Cardiac muscle cell (in vitro differentiated cells and primary cell): ENCODE measurements at regions not wholly inside any gene's neighbourhood (a gene's known extent, or its start where the extent isn't known, plus 50 kb on each side); places are given as distances from the start of the nearest gene placed in this dataset.

Experiments used
- DNase-seq, 2 donors: peaks; one replicate each; pipeline versions ENCODE4 v3.0.0 to v3.0.0-alpha.2; 2010 to 2017; ENCODE audit warnings: low read depth in 1 of 2, low spot score in 1 of 2
- H3K27ac ChIP-seq: fragments of 200-600 bp; sonication (generic); 2 replicates; pipeline ENCODE4 v1.5.1; 2016
- H3K27me3 ChIP-seq: fragments of 200-600 bp; sonication (generic); 2 replicates; pipeline ENCODE4 v1.6.0; 2016; ENCODE audit warnings: control low read depth
- H3K36me3 ChIP-seq: fragments of 200-600 bp; sonication (generic); 2 replicates; pipeline ENCODE4 v1.5.1; 2016; ENCODE audit warnings: control low read depth
- H3K4me1 ChIP-seq: fragments of 200-600 bp; sonication (generic); 2 replicates; pipeline ENCODE4 v1.8.1; 2017; ENCODE audit warnings: low read depth, mild to moderate bottlenecking, mixed run types
- H3K4me3 ChIP-seq: fragments of 200-600 bp; sonication (generic); 2 replicates; pipeline ENCODE4 v1.5.1; 2016; ENCODE audit warnings: mild to moderate bottlenecking
- H3K9me3 ChIP-seq: fragments of 200-600 bp; sonication (generic); 2 replicates; pipeline ENCODE4 v1.5.1; 2017; ENCODE audit warnings: low read depth, mild to moderate bottlenecking, control low read depth
- TF ChIP-seq, protein P1 (sequence below): IDR thresholded peaks from 2 replicates; pipeline ENCODE4 v1.5.1; 2012; ENCODE audit warnings: low read depth, mild to moderate bottlenecking, low read length

DNA sequence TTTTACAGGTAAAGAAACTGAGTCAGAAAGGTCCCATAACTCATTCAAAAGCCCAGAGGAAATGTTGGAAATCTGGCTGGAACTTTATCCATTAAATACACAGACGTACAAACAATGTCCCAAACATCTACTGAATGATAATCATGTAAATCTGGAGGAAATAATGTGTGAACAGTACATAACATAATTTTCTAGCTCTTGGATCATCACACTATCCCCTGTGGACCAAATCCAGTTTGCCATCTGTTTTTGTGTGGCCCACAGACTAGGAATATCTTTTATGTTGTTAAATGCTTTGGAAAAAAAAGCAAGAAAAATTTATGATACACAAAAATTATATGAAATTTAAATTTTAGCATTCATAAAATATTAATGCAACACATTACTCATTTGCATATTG is 389.9 kb upstream of the SOX9 start:
- TF ChIP-seq, protein P1, sequence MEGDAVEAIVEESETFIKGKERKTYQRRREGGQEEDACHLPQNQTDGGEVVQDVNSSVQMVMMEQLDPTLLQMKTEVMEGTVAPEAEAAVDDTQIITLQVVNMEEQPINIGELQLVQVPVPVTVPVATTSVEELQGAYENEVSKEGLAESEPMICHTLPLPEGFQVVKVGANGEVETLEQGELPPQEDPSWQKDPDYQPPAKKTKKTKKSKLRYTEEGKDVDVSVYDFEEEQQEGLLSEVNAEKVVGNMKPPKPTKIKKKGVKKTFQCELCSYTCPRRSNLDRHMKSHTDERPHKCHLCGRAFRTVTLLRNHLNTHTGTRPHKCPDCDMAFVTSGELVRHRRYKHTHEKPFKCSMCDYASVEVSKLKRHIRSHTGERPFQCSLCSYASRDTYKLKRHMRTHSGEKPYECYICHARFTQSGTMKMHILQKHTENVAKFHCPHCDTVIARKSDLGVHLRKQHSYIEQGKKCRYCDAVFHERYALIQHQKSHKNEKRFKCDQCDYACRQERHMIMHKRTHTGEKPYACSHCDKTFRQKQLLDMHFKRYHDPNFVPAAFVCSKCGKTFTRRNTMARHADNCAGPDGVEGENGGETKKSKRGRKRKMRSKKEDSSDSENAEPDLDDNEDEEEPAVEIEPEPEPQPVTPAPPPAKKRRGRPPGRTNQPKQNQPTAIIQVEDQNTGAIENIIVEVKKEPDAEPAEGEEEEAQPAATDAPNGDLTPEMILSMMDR, result no peak
- no peaks in the 10 kb centered on the region for H3K27me3 ChIP-seq
- no peak for DNase-seq
- H3K36me3 ChIP-seq, result no peaks in the 10 kb centered on the region
- no peak overlapping the region for H3K4me3 ChIP-seq
- no peaks in the 10 kb centered on the region for H3K9me3 ChIP-seq
- H3K4me1 ChIP-seq, result no peaks in the 10 kb centered on the region
- H3K27ac ChIP-seq, result no peak overlapping the region

DNA sequence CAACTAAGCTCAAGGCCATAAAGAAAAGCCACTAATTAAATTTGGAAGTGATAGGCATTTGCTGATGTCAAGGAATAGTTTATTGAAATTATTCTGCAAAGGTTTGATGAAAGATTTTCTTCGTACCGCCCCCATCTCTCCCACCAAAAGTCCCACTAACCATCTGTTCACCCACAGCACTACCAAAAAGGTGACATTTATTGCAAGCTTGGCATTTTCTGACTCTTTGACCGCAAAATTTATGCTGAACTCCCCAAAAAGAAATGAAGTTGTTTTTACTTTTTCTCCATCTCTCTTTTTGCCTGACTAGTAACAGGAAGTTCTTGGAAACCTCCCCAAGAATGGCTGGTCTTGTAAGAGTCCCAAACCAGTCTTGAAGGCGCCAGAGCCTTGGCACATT is 384.9 kb upstream of the SOX9 start:
- H3K27ac ChIP-seq, result no peak overlapping the region
- no peak for DNase-seq
- H3K4me1 ChIP-seq, result no peaks in the 10 kb centered on the region
- TF ChIP-seq, protein P1, result no peak
- no peaks in the 10 kb centered on the region for H3K36me3 ChIP-seq
- H3K27me3 ChIP-seq, result no peaks in the 10 kb centered on the region
- H3K4me3 ChIP-seq, result no peak overlapping the region
- no peaks in the 10 kb centered on the region for H3K9me3 ChIP-seq

DNA sequence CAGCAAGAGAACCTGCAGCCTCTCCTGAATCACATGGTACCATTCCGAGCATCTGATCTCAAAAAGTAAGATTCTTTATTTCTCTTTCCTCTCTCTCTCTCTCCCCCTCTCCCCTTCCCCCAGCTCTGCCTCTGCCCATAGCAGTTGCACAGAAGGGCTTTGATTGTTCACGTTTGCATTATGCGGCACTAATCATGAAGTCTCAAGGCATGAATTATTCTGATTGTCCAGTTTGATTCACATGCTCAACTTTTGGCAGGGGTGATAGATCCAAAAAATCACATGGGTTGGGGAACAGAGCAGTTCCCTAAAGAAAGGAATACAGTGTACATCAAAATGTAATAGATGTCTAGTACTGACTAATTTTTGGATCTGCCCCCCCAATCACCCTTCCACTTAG is 380.0 kb upstream of the SOX9 start:
- H3K27me3 ChIP-seq, result no peaks in the 10 kb centered on the region
- TF ChIP-seq, protein P1, result no peak
- no peak overlapping the region for H3K27ac ChIP-seq
- no peak for DNase-seq
- no peaks in the 10 kb centered on the region for H3K36me3 ChIP-seq
- H3K9me3 ChIP-seq, result no peaks in the 10 kb centered on the region
- no peak overlapping the region for H3K4me3 ChIP-seq
- H3K4me1 ChIP-seq, result no peaks in the 10 kb centered on the region

GRCh38 chr17:71741836-71742235 is 379.0 kb upstream of the SOX9 start:
- no peaks in the 10 kb centered on the region for H3K36me3 ChIP-seq
- no peaks in the 10 kb centered on the region for H3K9me3 ChIP-seq
- no peak for DNase-seq
- TF ChIP-seq, protein P1, result no peak
- H3K4me1 ChIP-seq, result no peaks in the 10 kb centered on the region
- no peak overlapping the region for H3K4me3 ChIP-seq
- H3K27ac ChIP-seq, result no peak overlapping the region
- no peaks in the 10 kb centered on the region for H3K27me3 ChIP-seq

- Histone ChIP-seq H3K27ac (no peak overlapping the region), H3K9me3 (no peaks in the 10 kb centered on the region), H3K4me1 (no peaks in the 10 kb centered on the region), H3K27me3 (no peaks in the 10 kb centered on the region), H3K36me3 (no peaks in the 10 kb centered on the region), H3K4me3 (no peak overlapping the region)
- TF ChIP-seq, protein P1, result no peak
- DNase-seq, result no peak
Measured at GRCh38 chr17:71748872-71749271, 371.9 kb upstream of the SOX9 start.

DNA sequence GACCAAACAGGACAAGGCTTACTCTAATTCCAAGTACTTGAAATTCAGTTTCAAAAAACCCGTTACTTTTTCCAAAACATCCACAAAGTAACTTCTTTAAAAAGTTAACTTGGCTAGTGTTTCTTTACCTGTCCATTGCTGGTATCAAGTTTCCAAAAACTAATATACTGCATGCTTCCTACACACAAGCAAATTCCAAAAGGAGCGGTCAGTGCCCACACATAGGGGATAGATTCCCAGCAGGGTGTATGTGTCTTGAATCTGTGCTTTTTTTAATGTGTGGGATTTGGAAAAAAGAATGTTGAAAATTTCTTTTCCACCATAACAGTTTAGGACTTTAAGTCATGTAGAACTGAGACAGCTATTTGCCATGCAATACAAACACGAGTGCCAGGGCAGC is 367.8 kb upstream of the SOX9 start:
- Histone ChIP-seq H3K27ac (no peak overlapping the region), H3K4me1 (no peaks in the 10 kb centered on the region), H3K9me3 (no peaks in the 10 kb centered on the region), H3K4me3 (no peak overlapping the region), H3K36me3 (no peaks in the 10 kb centered on the region), H3K27me3 (no peaks in the 10 kb centered on the region)
- no peak for DNase-seq
- TF ChIP-seq, protein P1, result no peak
